Hepatocyte (in vitro differentiated cells): ENCODE measurements at regions not wholly inside any gene's neighbourhood (a gene's known extent, or its start where the extent isn't known, plus 50 kb on each side); places are given as distances from the start of the nearest gene placed in this dataset.

ENCODE experiments used
- EZH2 ChIP-seq: fragments of 200-600 bp; sonication (generic); IDR thresholded peaks from 2 replicates; pipeline ENCODE4 v1.6.1; 2016; ENCODE audit warnings: antibody characterized with exemption, mild to moderate bottlenecking, borderline replicate concordance
- EZH2phosphoT487 ChIP-seq: fragments of 200-600 bp; sonication (generic); IDR thresholded peaks from one replicate; pipeline ENCODE4 v1.6.1; 2018; ENCODE audit warnings: antibody characterized with exemption, mild to moderate bottlenecking, low read depth, moderate library complexity; ENCODE audit not compliant: unreplicated experiment, severe bottlenecking
- TF ChIP-seq, protein P1 (sequence below): fragments of 200-600 bp; sonication (generic); IDR thresholded peaks from 2 replicates; pipeline ENCODE4 v1.5.1; 2016; ENCODE audit warnings: antibody characterized with exemption, mild to moderate bottlenecking; ENCODE audit not compliant: poor library complexity

GRCh38 chr17:13197586-13197985 lies 179.8 kb upstream of the ELAC2 start:
- TF ChIP-seq, protein P1, sequence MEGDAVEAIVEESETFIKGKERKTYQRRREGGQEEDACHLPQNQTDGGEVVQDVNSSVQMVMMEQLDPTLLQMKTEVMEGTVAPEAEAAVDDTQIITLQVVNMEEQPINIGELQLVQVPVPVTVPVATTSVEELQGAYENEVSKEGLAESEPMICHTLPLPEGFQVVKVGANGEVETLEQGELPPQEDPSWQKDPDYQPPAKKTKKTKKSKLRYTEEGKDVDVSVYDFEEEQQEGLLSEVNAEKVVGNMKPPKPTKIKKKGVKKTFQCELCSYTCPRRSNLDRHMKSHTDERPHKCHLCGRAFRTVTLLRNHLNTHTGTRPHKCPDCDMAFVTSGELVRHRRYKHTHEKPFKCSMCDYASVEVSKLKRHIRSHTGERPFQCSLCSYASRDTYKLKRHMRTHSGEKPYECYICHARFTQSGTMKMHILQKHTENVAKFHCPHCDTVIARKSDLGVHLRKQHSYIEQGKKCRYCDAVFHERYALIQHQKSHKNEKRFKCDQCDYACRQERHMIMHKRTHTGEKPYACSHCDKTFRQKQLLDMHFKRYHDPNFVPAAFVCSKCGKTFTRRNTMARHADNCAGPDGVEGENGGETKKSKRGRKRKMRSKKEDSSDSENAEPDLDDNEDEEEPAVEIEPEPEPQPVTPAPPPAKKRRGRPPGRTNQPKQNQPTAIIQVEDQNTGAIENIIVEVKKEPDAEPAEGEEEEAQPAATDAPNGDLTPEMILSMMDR, result no peak
- TF ChIP-seq EZH2, result no peak
- TF ChIP-seq EZH2phosphoT487, result no peak
